Mucosa of descending colon (tissue), 3 donors: ENCODE measurements at regions not wholly inside any gene's neighbourhood (a gene's known extent, or its start where the extent isn't known, plus 50 kb on each side); places are given as distances from the start of the nearest gene placed in this dataset.

ENCODE experiments used
- ATAC-seq: fragments of 200-7000 bp; cut with Tn5 transposase; one replicate; pipeline ENCODE4 v1.9.1; 2020; ENCODE audit warnings: mild to moderate bottlenecking, moderate library complexity
- DNase-seq, 3 donors: peaks; one replicate each; pipeline ENCODE4 v3.0.0-alpha.2; 2020
- H3K36me3 ChIP-seq: fragments of 200-600 bp; one replicate; pipeline ENCODE4 v1.8.0; 2021; ENCODE audit warnings: low read depth, mild to moderate bottlenecking
- H3K4me1 ChIP-seq: fragments of 200-600 bp; one replicate; pipeline ENCODE4 v1.8.0; 2021; ENCODE audit warnings: low read depth, mild to moderate bottlenecking
- H3K4me3 ChIP-seq: fragments of 200-600 bp; one replicate; pipeline ENCODE4 v1.8.0; 2021; ENCODE audit warnings: mild to moderate bottlenecking
- H3K9me3 ChIP-seq: fragments of 200-600 bp; one replicate; pipeline ENCODE4 v1.8.0; 2021; ENCODE audit warnings: mild to moderate bottlenecking
- CTCF ChIP-seq: fragments of 200-600 bp; IDR thresholded peaks from one replicate; pipeline ENCODE4 v1.8.0; 2022; ENCODE audit warnings: antibody characterized with exemption, mild to moderate bottlenecking
- intact Hi-C, 2 donors: fragments of 100-400 bp; cut with DNase I in 1 of 2; cut with micrococcal nuclease in 1 of 2; formaldehyde crosslinking; loops; one replicate each; pipeline versions ENCODE4 v1.11.0 to v1.11.1; 2022; cut with DNase I, micrococcal nuclease
- donor health status: DM: no; HTN: no; CAD: no; lungs with moderate emphysema.
- donor health status: DM: no; HTN: no; CAD: no.
- donor health status: DM: no; HTN: yes; CAD: no.

- Histone ChIP-seq H3K36me3 (no peaks in the 10 kb centered on the region), H3K4me3 (no peak overlapping the region), H3K9me3 (no peaks in the 10 kb centered on the region), H3K4me1 (no peaks in the 10 kb centered on the region)
- no peak for ATAC-seq
- intact Hi-C loops = no loop called here
- no peak for DNase-seq
- no peak for TF ChIP-seq CTCF
These were observed 745.5 kb upstream of the NRSN1 start for GRCh38 chr6:23380465-23380864.

GRCh38 chr6:23388086-23388783, 737.8 kb upstream of the NRSN1 start:
- Histone ChIP-seq H3K4me3 (no peak overlapping the region), H3K9me3 (no peaks in the 10 kb centered on the region), H3K36me3 (no peaks in the 10 kb centered on the region), H3K4me1 (no peaks in the 10 kb centered on the region)
- intact Hi-C loops = no loop called here
- DNase-seq = no peak
- ATAC-seq = no peak
- no peak for TF ChIP-seq CTCF

GRCh38 chr6:23389386-23389785, 736.6 kb upstream of the NRSN1 start:
- Histone ChIP-seq H3K4me1 (no peaks in the 10 kb centered on the region), H3K4me3 (no peak overlapping the region), H3K9me3 (no peaks in the 10 kb centered on the region), H3K36me3 (no peaks in the 10 kb centered on the region)
- DNase-seq (no peak), ATAC-seq (no peak)
- no peak for TF ChIP-seq CTCF
- intact Hi-C loops = no loop called here

- Histone ChIP-seq H3K4me3 (no peak overlapping the region), H3K36me3 (no peaks in the 10 kb centered on the region), H3K9me3 (no peaks in the 10 kb centered on the region), H3K4me1 (no peaks in the 10 kb centered on the region)
- no peak for TF ChIP-seq CTCF
- DNase-seq (no peak), ATAC-seq (no peak)
- intact Hi-C loops = no loop called here
These were observed 735.8 kb upstream of the NRSN1 start for GRCh38 chr6:23390221-23390620.

GRCh38 chr6:23394681-23395080, 731.3 kb upstream of the NRSN1 start:
- ATAC-seq (no peak), DNase-seq (no peak)
- no peaks in the 10 kb centered on the region for H3K9me3 ChIP-seq
- no peak for TF ChIP-seq CTCF
- H3K4me3 ChIP-seq = no peak overlapping the region
- intact Hi-C loops = no loop called here
- H3K36me3 ChIP-seq = no peaks in the 10 kb centered on the region
- no peaks in the 10 kb centered on the region for H3K4me1 ChIP-seq

- DNase-seq = no peak
- ATAC-seq = no peak
- intact Hi-C loops = no loop called here
- TF ChIP-seq CTCF = no peak
- Histone ChIP-seq H3K9me3 (no peaks in the 10 kb centered on the region), H3K4me1 (no peaks in the 10 kb centered on the region), H3K36me3 (no peaks in the 10 kb centered on the region), H3K4me3 (no peak overlapping the region)
These were observed 730.6 kb upstream of the NRSN1 start for GRCh38 chr6:23395381-23395780.
